ENCODE measurements at regions not wholly inside any gene's neighbourhood (a gene's known extent, or its start where the extent isn't known, plus 50 kb on each side); places are given as distances from the start of the nearest gene placed in this dataset.
A peak's percentile ranks its signal among the peaks of the same experiment; 100 is the strongest.
"Not testable (repeated sequence)": the region's sequence is repeated elsewhere in the genome, so short reads cannot be mapped to it uniquely, and the experiment has no call there.

DNA sequence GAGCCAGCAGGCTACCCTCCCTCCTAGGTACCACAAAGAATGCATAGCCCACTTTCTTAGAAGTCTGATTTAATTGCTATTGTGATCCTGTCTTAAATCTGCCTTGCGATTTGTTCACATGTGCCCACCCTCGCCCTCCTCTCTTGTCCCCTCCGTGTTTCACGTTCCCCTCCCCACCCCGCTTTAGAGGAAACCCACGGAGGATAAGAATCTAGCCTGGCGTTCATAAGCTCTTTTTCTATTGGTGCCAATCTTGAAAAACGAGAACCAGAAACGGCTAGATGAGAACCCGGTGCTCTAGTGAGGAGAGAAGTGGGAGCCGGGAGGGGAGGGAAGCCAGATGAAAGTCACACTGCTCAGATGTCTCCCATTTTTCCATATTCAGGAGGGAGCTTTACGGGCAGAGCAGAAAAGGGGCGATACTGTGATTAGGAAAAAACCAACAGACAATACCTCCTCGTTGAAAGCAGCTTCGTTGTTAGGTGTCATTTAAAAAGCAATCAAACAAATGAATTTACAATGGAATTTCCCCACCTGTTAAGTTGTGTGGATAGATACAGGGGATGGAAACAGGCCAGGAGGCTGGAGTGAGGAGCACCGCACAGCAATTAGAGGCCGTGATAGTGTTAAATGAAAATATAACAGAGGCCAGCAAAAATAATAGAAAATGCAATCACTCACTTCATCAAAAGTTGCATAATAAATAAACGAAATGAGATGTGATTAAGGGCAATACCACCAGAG lies 272.1 kb downstream of the GATA3 start:
- CTCF ChIA-PET = no interaction called here
- DNase-seq = no peak
- Mint-ChIP-seq H3K9me3 (no peaks in the 10 kb centered on the region), H3K36me3 (peaks cover 5% of the 10 kb centered on the region), H3K27ac (no peak overlapping the region), H3K27me3 (peaks cover 19% of the 10 kb centered on the region), H3K4me3 (no peak overlapping the region), H3K4me1 (peaks cover 43% of the 10 kb centered on the region)

DNA sequence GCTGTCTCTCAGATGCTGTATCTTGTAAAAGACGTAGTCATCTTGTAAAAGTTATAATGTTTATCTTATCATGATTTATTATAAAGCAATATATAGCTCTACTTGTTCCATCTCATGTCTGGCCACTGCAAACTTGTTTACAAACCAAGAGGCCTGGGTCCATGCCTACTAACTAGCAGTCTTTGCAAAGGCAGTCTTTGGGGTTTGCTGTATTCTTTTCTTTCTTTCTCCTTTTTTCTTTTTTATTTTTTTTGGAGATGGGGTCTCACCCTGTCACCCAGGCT lies 272.6 kb downstream of the GATA3 start:
- CTCF ChIA-PET = no interaction called here
- peaks cover 48% of the 10 kb centered on the region for H3K4me1 Mint-ChIP-seq

DNA sequence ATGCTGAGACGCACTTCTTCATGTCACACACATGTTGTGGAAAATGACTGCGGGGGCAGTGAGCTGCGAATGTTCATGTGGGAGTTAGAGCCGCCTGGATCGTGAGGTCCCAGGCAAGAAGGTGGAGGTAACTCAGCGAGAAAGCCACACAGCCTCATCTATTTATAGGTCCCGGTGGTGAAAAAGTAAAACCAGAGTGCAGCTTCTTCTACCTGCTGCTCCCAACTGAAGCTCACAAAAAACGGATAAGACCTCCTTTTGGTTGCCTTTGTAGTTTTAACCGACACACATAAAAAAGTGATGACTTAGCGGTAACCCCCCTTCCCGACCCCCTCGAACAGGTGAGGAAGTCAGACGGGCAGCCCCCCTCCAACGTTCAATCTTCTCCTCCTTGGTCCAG lies 276.9 kb downstream of the GATA3 start:
- Mint-ChIP-seq H3K36me3 (peaks cover 2% of the 10 kb centered on the region), H3K4me3 (peak overlapping the region; percentile 51), H3K9me3 (no peaks in the 10 kb centered on the region), H3K4me1 (peaks cover 51% of the 10 kb centered on the region), H3K27me3 (peaks cover 34% of the 10 kb centered on the region), H3K27ac (peak overlapping the region; percentile 89)
- DNase-seq = peak; percentile 31
- CTCF ChIA-PET = interaction anchor here (1.7 kb wide), 2 partner anchors 12 to 71 kb away, joined by 4 to 6 read pairs; no protein-coding TSS in a partner anchor

More for the DNA sequence above, 272.6 kb downstream of the GATA3 start:
- no peak overlapping the region for H3K27ac Mint-ChIP-seq
- DNase-seq = no peak
- H3K36me3 Mint-ChIP-seq = peaks cover 5% of the 10 kb centered on the region
- no peaks in the 10 kb centered on the region for H3K9me3 Mint-ChIP-seq
- H3K27me3 Mint-ChIP-seq = peaks cover 24% of the 10 kb centered on the region
- no peak overlapping the region for H3K4me3 Mint-ChIP-seq

- Mint-ChIP-seq H3K36me3 (peaks cover 2% of the 10 kb centered on the region), H3K9me3 (no peaks in the 10 kb centered on the region), H3K4me1 (peaks cover 47% of the 10 kb centered on the region), H3K4me3 (peak overlapping the region; percentile 51), H3K27ac (peak overlapping the region; percentile 89), H3K27me3 (peaks cover 30% of the 10 kb centered on the region)
- DNase-seq = peak; percentile 89
- CTCF ChIA-PET = interaction anchor here (0.7 to 1.7 kb wide), 6 partner anchors 13 to 272 kb away, joined by 3 to 6 read pairs (median 4); no protein-coding TSS in a partner anchor
These were observed 277.6 kb downstream of the GATA3 start for GRCh38 chr10:8331896-8332729.

DNA sequence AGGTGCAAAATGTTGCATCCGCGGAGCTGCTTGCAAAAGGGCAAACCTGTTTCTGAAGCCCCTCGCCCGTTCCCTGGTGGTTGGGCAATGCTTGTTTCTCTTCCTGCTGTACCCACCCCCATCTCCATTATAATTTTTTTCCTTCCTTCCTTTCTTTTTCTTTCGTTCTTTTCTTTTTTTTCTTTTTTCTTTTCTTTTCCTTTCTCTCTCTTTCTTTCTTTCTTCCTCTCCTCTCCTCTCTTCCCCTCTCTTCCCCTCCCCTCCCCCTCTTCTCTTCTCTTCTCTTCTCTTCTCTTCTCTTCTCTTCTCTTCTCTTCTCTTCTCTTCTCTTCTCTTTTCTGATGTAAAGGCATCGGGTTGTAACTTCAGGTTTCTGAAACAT lies 278.2 kb downstream of the GATA3 start:
- Mint-ChIP-seq H3K27ac (peak overlapping the region; percentile 89), H3K36me3 (peaks cover 2% of the 10 kb centered on the region), H3K4me1 (peaks cover 47% of the 10 kb centered on the region), H3K27me3 (peaks cover 30% of the 10 kb centered on the region), H3K9me3 (no peaks in the 10 kb centered on the region), H3K4me3 (peak overlapping the region; percentile 51)
- CTCF ChIA-PET = interaction anchor here (0.8 to 1.7 kb wide), 6 partner anchors 14 to 273 kb away, joined by 3 to 6 read pairs (median 4); no protein-coding TSS in a partner anchor
- no peak for DNase-seq

- peaks cover 34% of the 10 kb centered on the region for H3K27me3 Mint-ChIP-seq
- H3K36me3 Mint-ChIP-seq = peaks cover 2% of the 10 kb centered on the region
- H3K4me1 Mint-ChIP-seq = peaks cover 42% of the 10 kb centered on the region
- no peak overlapping the region for H3K4me3 Mint-ChIP-seq
- CTCF ChIA-PET = interaction anchor here (1.8 kb wide), 1 partner anchor 68 kb away, joined by 6 read pairs; no protein-coding TSS in a partner anchor
- no peak overlapping the region for H3K27ac Mint-ChIP-seq
- no peaks in the 10 kb centered on the region for H3K9me3 Mint-ChIP-seq
- no peak for DNase-seq
These were observed 280.1 kb downstream of the GATA3 start for GRCh38 chr10:8334631-8335030.

DNA sequence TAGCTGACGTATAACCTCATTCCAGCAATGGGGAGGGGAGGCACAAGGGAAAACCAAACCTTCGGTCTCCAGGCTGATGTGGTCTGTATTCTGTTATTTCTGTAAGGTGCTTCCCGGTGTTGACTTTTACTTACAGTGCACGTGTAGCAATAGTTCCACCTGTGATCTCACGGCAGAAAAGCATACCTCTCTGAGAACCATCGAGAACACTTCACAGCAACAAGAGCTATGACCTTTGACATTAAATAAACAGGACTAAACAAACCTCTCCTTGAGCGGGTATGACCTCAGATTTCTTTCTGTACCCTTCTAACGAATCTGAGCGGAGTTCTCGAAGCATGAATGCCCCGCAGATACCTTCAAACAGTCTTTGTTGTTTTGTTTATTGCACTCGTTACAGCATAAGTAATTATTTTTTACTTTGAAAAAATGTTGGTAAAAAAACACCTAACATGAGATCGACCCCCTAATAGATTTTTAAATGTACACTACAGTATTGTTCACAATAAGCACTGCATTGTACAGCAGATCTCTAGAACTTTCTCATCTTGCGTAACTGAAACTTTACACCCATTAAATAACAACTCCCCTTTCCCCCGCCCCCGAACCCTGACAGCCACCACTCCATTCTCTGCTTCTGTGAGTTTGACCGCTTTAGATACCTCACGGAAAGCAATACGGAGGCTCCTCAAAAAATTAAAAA lies 282.3 kb downstream of the GATA3 start:
- CTCF ChIA-PET = no interaction called here
- H3K9me3 Mint-ChIP-seq = peaks cover 1% of the 10 kb centered on the region
- peaks cover 34% of the 10 kb centered on the region for H3K27me3 Mint-ChIP-seq
- H3K4me3 Mint-ChIP-seq = no peak overlapping the region
- H3K27ac Mint-ChIP-seq = no peak overlapping the region
- no peak for DNase-seq
- H3K36me3 Mint-ChIP-seq = peaks cover 2% of the 10 kb centered on the region
- peaks cover 22% of the 10 kb centered on the region for H3K4me1 Mint-ChIP-seq

GRCh38 chr10:8337332-8337651 lies 282.8 kb downstream of the GATA3 start:
- peaks cover 2% of the 10 kb centered on the region for H3K36me3 Mint-ChIP-seq
- H3K4me1 Mint-ChIP-seq = peaks cover 17% of the 10 kb centered on the region
- H3K27ac Mint-ChIP-seq = no peak overlapping the region
- no peak for DNase-seq
- CTCF ChIA-PET = no interaction called here
- H3K9me3 Mint-ChIP-seq = peaks cover 1% of the 10 kb centered on the region
- no peak overlapping the region for H3K4me3 Mint-ChIP-seq
- H3K27me3 Mint-ChIP-seq = peaks cover 31% of the 10 kb centered on the region

DNA sequence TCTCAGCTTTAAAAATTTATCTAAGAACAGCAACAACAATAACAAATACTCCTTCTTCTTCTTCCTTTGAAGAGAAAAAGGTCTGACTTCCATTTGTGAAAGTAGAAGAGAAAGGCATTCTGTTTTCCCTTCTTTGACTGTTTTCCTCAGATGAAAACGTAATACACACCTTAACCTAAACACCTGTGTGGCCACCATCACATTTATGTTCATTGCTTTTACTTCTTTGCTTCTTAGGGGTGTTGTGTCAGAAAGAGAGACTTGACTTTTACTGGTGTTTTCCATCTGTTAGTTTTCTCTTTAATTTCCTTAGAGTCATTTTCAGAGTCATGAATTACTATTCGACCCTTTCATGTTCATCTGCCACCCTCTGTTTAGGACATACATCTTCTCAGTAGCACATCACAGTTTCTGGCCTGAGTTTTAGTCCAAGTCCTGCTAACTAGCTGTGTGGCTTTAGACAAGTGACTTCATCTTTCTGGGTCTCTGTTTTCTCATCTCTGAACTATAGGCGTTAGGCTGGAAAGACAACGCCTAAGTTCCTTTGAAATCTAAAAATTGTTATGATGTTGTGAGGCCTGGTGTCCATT lies 283.8 kb downstream of the GATA3 start:
- Mint-ChIP-seq H3K27me3 (peaks cover 28% of the 10 kb centered on the region), H3K27ac (no peak overlapping the region), H3K4me3 (no peak overlapping the region), H3K9me3 (peaks cover 1% of the 10 kb centered on the region), H3K4me1 (peaks cover 9% of the 10 kb centered on the region), H3K36me3 (peaks cover 2% of the 10 kb centered on the region)
- CTCF ChIA-PET = no interaction called here
- DNase-seq = no peak

GRCh38 chr10:8344756-8345155 lies 290.3 kb downstream of the GATA3 start:
- Mint-ChIP-seq H3K27me3 (peaks cover 25% of the 10 kb centered on the region), H3K4me1 (no peaks in the 10 kb centered on the region), H3K27ac (no peak overlapping the region), H3K36me3 (peaks cover 2% of the 10 kb centered on the region), H3K4me3 (no peak overlapping the region), H3K9me3 (peaks cover 1% of the 10 kb centered on the region)
- CTCF ChIA-PET = no interaction called here
- DNase-seq = no peak

GRCh38 chr10:8346861-8347260 lies 292.4 kb downstream of the GATA3 start:
- Mint-ChIP-seq H3K36me3 (no peaks in the 10 kb centered on the region), H3K4me1 (no peaks in the 10 kb centered on the region), H3K9me3 (no peaks in the 10 kb centered on the region), H3K4me3 (no peak overlapping the region), H3K27ac (no peak overlapping the region), H3K27me3 (peaks cover 14% of the 10 kb centered on the region)
- CTCF ChIA-PET = no interaction called here
- no peak for DNase-seq

- peaks cover 20% of the 10 kb centered on the region for H3K27me3 Mint-ChIP-seq
- H3K4me3 Mint-ChIP-seq, DNase-seq, H3K27ac Mint-ChIP-seq, H3K9me3 Mint-ChIP-seq, CTCF ChIA-PET, H3K4me1 Mint-ChIP-seq, H3K36me3 Mint-ChIP-seq: not testable (repeated sequence)
These were observed 293.1 kb downstream of the GATA3 start for GRCh38 chr10:8347614-8348013.

GRCh38 chr10:8349610-8350249 lies 295.2 kb downstream of the GATA3 start:
- Mint-ChIP-seq H3K4me1 (no peaks in the 10 kb centered on the region), H3K36me3 (no peaks in the 10 kb centered on the region), H3K4me3 (no peak overlapping the region)

More at GRCh38 chr10:8349610-8350249, 295.2 kb downstream of the GATA3 start:
- CTCF ChIA-PET = no interaction called here
- DNase-seq = no peak
- Mint-ChIP-seq H3K27me3 (peaks cover 16% of the 10 kb centered on the region), H3K9me3 (no peaks in the 10 kb centered on the region), H3K27ac (no peak overlapping the region)

All from activated naive CD4-positive, alpha-beta T cell treated with anti-CD3 and anti-CD28 coated beads, Interleukin-2, amount 10 ng/mL, durations not matched to agents 7 days and 5 days (primary cell).